ENCODE measurements at regions not wholly inside any gene's neighbourhood (a gene's known extent, or its start where the extent isn't known, plus 50 kb on each side); places are given as distances from the start of the nearest gene placed in this dataset.

DNA sequence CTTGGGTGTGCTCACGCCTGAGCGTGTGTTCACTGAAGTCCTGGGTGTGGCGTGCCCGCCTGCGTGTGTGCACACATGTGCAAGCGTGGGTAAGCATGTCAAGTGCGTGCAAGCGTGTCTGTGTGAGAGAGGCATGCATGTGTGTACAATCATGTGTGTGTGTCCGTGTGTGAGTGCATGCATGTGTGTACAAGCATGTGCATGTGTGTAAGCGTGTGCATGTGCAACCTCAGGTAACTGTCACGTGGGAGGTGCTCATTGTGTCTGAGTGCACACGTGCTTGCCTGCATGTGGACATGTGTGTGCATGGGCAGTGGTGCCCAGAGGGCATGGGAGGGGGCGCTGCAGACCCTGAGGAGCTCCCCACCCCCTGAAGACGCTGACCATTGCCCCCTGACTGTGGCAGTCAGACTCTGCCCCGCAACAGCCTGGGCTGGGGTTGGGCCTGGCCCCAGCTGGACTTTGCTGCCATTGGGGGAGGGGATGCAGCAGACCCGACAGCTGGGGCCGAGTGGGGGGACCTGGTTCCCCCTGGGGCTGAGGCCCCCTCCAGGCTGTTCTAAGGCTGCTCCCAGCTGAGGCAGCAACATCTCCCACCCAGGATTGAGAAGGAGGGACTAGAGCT, 88.1 kb downstream of the UNCX start:
- TF ChIP-seq POLR2A (IDR thresholded peaks at IDR 0.05) (no peak), EP300 (IDR thresholded peaks at IDR 0.05) (no peak)
- TF ChIP-seq, protein P1, sequence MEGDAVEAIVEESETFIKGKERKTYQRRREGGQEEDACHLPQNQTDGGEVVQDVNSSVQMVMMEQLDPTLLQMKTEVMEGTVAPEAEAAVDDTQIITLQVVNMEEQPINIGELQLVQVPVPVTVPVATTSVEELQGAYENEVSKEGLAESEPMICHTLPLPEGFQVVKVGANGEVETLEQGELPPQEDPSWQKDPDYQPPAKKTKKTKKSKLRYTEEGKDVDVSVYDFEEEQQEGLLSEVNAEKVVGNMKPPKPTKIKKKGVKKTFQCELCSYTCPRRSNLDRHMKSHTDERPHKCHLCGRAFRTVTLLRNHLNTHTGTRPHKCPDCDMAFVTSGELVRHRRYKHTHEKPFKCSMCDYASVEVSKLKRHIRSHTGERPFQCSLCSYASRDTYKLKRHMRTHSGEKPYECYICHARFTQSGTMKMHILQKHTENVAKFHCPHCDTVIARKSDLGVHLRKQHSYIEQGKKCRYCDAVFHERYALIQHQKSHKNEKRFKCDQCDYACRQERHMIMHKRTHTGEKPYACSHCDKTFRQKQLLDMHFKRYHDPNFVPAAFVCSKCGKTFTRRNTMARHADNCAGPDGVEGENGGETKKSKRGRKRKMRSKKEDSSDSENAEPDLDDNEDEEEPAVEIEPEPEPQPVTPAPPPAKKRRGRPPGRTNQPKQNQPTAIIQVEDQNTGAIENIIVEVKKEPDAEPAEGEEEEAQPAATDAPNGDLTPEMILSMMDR (IDR thresholded peaks at IDR 0.05), result no peak
- no peak overlapping the region for H3K27ac ChIP-seq
- no peaks in the 10 kb centered on the region for H3K9me3 ChIP-seq
- H3K27me3 ChIP-seq, result peaks cover 3% of the 10 kb centered on the region
- 65 to 72% (median 70%) methylated on average over 17 of the region's 17 CpGs for WGBS, 3 donors
- no peaks in the 10 kb centered on the region for H3K36me3 ChIP-seq
- H3K4me1 ChIP-seq (ENCODE audit: insufficient read depth), result no peaks in the 10 kb centered on the region
- intact Hi-C loops (cut with DNase I), result no loop called here
- H3K4me3 ChIP-seq, result no peak overlapping the region
- DNase-seq, result no peak

DNA sequence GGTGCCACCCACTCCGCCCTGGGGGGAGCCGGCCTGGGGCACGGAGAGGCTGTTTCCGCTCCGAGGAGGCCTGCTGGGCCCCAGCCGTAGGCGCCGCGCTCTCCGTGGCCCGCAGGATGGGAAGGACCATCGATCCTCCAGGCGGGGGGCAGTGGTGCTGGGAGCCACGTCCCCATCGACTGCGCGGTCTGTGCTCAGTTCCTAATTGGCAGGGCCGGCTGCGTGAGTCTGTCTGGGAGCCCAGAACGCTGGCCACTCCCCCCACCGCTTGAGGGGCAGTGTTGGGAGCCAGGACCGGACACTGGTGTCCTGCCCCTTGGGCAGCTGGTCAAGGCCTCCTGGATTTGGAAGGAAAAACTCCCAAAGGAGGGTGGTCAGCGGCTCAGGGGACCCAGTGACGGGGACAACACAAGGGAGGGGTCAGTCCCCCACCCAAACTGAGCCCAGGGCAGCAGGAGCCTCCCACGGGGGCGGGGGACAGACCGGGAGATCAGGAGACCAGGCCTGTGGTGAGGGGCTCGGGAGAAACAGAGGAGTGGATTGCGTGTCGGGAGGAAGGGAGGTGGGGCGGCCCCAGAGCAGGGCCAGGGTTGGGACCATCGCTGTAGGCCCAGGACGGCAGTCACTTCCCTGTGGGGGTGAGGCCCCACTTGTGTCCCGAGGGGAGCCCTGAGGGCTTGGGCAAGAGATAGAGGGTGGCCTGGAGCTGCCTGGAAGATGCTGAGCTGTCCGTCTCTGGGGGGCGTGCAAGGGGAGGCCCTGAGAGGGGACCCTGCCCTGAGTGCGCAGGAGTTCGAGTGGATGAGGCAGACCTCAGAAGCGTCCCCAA, 89.0 kb downstream of the UNCX start:
- WGBS, 3 donors, result 45 to 59% (median 48%) methylated on average over 27 to 39 of the region's 39 CpGs
- no peaks in the 10 kb centered on the region for H3K4me1 ChIP-seq (ENCODE audit: insufficient read depth)

DNA sequence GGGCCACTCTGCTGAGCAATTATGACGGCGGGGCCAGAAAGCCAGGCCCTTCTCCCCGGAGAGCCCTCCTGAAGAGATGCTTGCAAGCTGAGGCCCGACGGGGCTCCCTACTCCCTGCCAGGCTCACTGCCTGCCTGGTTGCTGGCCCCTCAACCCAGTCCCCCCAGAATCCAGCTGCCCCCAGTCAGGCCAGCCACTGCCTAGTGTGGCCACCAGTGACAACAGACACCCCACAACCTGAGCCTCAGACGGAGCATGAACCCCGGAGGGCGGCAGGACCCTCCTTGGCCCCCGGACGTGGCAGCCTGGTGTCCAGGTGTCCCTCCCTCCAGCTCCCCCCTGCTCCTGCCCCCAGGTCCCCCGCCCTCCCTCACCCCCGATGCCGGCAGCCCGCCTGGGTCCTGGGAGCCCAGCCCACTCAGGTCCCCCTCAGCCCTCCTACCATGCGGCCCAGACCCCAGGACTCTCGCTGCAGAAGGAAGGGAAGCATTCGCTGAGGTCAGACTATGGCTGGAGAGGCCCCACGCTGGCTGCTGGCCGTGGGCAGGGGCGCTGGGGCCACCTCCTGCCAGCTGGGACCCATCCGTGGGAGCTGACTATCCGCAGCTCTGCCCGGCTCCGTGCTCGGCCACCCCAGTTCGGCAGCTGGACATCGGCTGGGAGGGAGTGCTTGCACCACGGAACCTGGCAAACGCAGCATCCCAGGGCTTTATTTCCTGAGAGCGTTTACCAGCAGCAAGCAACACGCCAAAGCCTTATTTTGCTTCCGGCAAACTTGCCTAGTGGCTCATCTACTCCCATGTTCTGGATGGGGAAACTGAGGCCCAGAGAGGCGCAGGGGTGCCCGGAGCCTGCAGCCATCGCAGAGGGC, 89.8 kb downstream of the UNCX start:
- no peak for DNase-seq
- intact Hi-C loops (cut with DNase I), result no loop called here
- H3K9me3 ChIP-seq, result no peaks in the 10 kb centered on the region
- H3K4me3 ChIP-seq, result no peak overlapping the region
- peaks cover 3% of the 10 kb centered on the region for H3K27me3 ChIP-seq
- H3K4me1 ChIP-seq (ENCODE audit: insufficient read depth), result no peaks in the 10 kb centered on the region
- 27 to 29% (median 29%) methylated on average over 31 to 35 of the region's 35 CpGs for WGBS, 3 donors
- TF ChIP-seq EP300 (IDR thresholded peaks at IDR 0.05), result no peak
- H3K36me3 ChIP-seq, result no peaks in the 10 kb centered on the region
- H3K27ac ChIP-seq, result no peak overlapping the region

More for the DNA sequence above, 89.0 kb downstream of the UNCX start:
- no peak overlapping the region for H3K27ac ChIP-seq
- DNase-seq, result no peak
- H3K36me3 ChIP-seq, result no peaks in the 10 kb centered on the region
- intact Hi-C loops (cut with DNase I), result no loop called here
- TF ChIP-seq, protein P1 (IDR thresholded peaks at IDR 0.05), result no peak
- no peak for TF ChIP-seq POLR2A (IDR thresholded peaks at IDR 0.05)
- no peak for TF ChIP-seq EP300 (IDR thresholded peaks at IDR 0.05)
- peaks cover 3% of the 10 kb centered on the region for H3K27me3 ChIP-seq
- H3K4me3 ChIP-seq, result no peak overlapping the region
- H3K9me3 ChIP-seq, result no peaks in the 10 kb centered on the region

DNA sequence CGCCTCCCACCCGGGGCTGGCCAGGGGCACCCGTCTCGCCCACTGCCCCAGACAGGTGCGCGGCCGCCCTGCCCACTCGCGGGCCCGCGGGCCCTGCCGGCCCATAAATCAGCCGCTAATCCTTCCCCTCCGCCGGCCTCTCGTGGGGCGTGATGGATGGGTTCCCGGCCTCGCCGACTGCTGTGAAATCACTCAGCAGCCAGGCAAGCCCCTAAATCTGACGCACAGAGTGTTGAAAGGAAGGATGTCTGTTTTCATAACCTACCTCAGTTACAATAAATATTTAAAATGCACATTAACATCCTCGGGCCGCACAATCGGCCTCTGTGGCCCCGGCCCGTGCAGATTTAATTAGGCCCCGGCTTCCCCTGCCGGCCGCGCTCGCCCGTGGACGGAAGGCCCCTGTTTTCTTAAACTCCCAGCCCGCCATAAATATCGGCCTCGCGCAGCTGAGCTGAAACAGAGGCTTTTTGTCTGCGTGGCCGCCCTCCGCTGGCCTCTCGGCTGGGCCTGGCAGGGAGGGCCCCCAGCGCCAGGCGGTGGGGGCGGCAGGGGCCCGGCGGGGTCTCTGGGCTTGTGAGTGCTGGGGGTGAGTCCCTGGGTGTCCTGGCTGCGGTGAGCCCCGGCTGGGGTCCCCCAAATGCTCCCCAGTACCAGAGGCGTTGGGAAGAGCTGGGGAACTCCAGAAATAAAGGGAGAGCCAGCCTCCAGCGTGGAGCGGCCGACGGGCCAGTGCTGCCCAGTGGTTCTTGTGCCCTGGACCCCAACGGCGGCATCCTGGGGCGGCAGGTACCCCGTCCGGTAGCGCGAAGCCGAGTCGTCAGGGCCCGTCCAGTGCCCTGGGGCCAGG, 90.7 kb downstream of the UNCX start:
- Histone ChIP-seq H3K4me1 (ENCODE audit: insufficient read depth) (no peaks in the 10 kb centered on the region), H3K27ac (no peak overlapping the region), H3K27me3 (peaks cover 3% of the 10 kb centered on the region), H3K36me3 (no peaks in the 10 kb centered on the region), H3K9me3 (no peaks in the 10 kb centered on the region), H3K4me3 (no peak overlapping the region)
- intact Hi-C loops (cut with DNase I), result no loop called here
- DNase-seq, result no peak
- whole genome bisulfite sequencing, 3 donors, result 19 to 29% (median 24%) methylated on average over 51 to 63 of the region's 63 CpGs
- no peak for TF ChIP-seq EP300 (IDR thresholded peaks at IDR 0.05)
- no peak for TF ChIP-seq POLR2A (IDR thresholded peaks at IDR 0.05)
- TF ChIP-seq, protein P1 (IDR thresholded peaks at IDR 0.05), result no peak

Measured in ovary (tissue), 7 donors.